NT2/D1 (cell line): ENCODE measurements at regions not wholly inside any gene's neighbourhood (a gene's known extent, or its start where the extent isn't known, plus 50 kb on each side); places are given as distances from the start of the nearest gene placed in this dataset.

Experiments
- DNase-seq: peaks from one replicate; pipeline ENCODE4 v3.0.0-alpha.2; 2011; ENCODE audit warnings: low read depth, low spot score
- H3K27me3 ChIP-seq: 2 replicates; pipeline ENCODE4 v1.6.0; 2011; ENCODE audit warnings: mild to moderate bottlenecking; ENCODE audit not compliant: insufficient read length, insufficient read depth
- H3K36me3 ChIP-seq: 2 replicates; pipeline ENCODE4 v1.6.1; 2011; ENCODE audit warnings: mild to moderate bottlenecking, low read length, mixed read lengths; ENCODE audit not compliant: insufficient read depth, insufficient read length
- H3K4me1 ChIP-seq: 2 replicates; pipeline ENCODE4 v1.5.1; 2011; ENCODE audit not compliant: insufficient read depth, insufficient read length
- H3K4me3 ChIP-seq: 2 replicates; pipeline ENCODE4 v1.5.1; 2011; ENCODE audit warnings: low read depth; ENCODE audit not compliant: insufficient read length
- H3K9ac ChIP-seq: 2 replicates; pipeline ENCODE4 v1.6.0; 2011; ENCODE audit warnings: low read depth; ENCODE audit not compliant: insufficient read length
- H3K9me3 ChIP-seq: 2 replicates; pipeline ENCODE4 v1.5.1; 2011; ENCODE audit warnings: mild to moderate bottlenecking, low read length; ENCODE audit not compliant: insufficient read depth
- SUZ12 ChIP-seq: IDR thresholded peaks from 2 replicates; pipeline ENCODE4 v1.6.1; 2011; ENCODE audit not compliant: insufficient read length, insufficient read depth; ENCODE audit errors: extremely low read depth
- YY1 ChIP-seq: IDR thresholded peaks from 2 replicates; pipeline ENCODE4 v1.6.1; 2011; ENCODE audit not compliant: insufficient read length, insufficient read depth
- ZNF274 ChIP-seq: IDR thresholded peaks from 2 replicates; pipeline ENCODE4 v1.6.1; 2011; ENCODE audit warnings: mild to moderate bottlenecking, low read depth, low read length

DNA sequence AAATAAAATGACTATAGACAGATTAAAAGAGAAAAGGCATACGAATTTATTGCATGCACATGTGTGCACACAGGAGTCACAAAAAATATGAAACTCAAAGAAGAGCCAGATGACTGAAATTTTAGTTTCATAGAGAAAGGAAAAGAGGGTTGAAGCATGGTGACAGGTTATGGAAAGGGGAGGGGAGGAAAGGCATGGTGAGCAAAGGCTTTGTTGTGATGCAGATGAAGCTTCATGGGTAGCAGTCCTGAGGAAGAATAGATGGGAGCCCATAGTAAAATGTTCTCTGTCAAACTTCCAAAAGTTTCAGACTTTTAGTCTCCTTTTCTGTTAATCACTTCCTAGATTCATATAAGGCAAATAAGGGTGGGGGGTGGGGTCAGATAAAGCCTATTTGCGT lies 612.7 kb upstream of the ATP2B1 start:
- Histone ChIP-seq H3K4me1 (no peaks in the 10 kb centered on the region), H3K9me3 (0 out of 2 replicates have a peak, but pooled peaks cover 4% of the 10 kb centered on the region), H3K27me3 (no peaks in the 10 kb centered on the region), H3K9ac (no peak overlapping the region), H3K4me3 (no peak overlapping the region), H3K36me3 (no peaks in the 10 kb centered on the region)
- peak; percentile 20 for DNase-seq
- TF ChIP-seq SUZ12, result no peak

DNA sequence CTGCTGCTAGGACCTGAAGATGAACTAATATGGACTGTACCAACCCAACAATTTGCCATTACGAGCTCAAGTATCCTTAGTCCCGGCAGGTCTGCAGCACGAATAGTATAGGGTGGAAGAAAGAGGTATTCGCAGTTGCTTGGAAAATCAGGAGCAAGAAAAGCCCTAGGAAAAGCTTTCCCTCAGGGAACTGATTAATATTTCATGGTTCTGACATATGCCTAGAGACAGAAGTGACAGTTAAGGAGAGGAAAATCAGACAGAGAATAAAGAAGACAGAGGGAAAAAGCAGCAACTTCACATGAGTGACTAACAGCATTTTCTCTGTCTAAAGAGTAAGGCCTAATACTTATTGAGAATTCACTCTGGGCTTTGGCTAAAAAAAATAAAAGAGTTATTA lies 602.9 kb upstream of the ATP2B1 start:
- H3K4me3 ChIP-seq, result no peak overlapping the region
- no peaks in the 10 kb centered on the region for H3K36me3 ChIP-seq
- no peaks in the 10 kb centered on the region for H3K9me3 ChIP-seq
- H3K4me1 ChIP-seq, result no peaks in the 10 kb centered on the region
- TF ChIP-seq YY1 (no peak), SUZ12 (no peak), ZNF274 (no peak)
- no peaks in the 10 kb centered on the region for H3K27me3 ChIP-seq
- no peak overlapping the region for H3K9ac ChIP-seq
- no peak for DNase-seq

DNA sequence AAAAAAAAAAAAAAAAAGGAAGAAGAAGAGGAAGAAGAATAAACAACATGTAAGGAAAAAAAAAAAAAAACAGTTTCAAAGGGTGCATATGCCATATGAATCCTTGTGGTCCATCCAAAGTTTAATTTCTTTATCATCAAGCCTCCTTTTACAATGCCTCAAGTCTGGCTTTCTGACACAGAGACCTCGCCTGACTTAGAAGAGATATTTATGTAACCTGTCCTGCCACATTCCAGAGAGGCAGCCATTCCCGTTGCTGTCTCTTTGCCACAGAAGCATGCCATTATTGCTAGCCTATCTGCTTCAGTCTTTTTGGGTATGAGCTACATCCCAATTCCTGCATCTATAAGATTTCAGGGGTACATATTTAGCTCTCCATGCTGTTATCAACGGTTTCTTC lies 596.7 kb upstream of the ATP2B1 start:
- H3K4me3 ChIP-seq, result no peak overlapping the region
- DNase-seq, result no peak
- H3K9me3 ChIP-seq, result no peaks in the 10 kb centered on the region
- TF ChIP-seq SUZ12 (no peak), ZNF274 (no peak), YY1 (no peak)
- H3K36me3 ChIP-seq, result no peaks in the 10 kb centered on the region
- no peaks in the 10 kb centered on the region for H3K4me1 ChIP-seq
- no peak overlapping the region for H3K9ac ChIP-seq
- no peaks in the 10 kb centered on the region for H3K27me3 ChIP-seq

DNA sequence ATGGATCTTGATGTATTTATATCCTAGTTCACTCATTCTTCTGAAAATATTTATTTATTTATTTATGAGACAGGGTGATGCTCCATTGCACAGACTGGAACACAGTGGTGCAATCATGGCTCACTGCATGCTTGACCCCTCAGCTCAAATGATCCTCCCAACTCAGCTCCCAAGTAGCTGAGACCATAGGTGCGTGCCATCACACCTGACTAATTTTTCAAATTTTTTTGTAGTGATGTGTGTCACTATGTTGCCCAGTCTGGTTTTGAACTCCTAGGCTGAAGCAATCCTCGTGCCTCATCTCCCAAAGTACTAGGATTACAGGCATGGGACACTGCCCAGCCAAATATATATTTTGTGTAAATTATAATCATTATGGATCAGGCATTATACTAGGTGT lies 595.6 kb upstream of the ATP2B1 start:
- H3K27me3 ChIP-seq, result no peaks in the 10 kb centered on the region
- H3K9ac ChIP-seq, result no peak overlapping the region
- no peak overlapping the region for H3K4me3 ChIP-seq
- DNase-seq, result no peak
- H3K9me3 ChIP-seq, result no peaks in the 10 kb centered on the region
- TF ChIP-seq SUZ12, result no peak
- TF ChIP-seq YY1, result no peak
- TF ChIP-seq ZNF274, result no peak
- H3K4me1 ChIP-seq, result no peaks in the 10 kb centered on the region
- no peaks in the 10 kb centered on the region for H3K36me3 ChIP-seq

DNA sequence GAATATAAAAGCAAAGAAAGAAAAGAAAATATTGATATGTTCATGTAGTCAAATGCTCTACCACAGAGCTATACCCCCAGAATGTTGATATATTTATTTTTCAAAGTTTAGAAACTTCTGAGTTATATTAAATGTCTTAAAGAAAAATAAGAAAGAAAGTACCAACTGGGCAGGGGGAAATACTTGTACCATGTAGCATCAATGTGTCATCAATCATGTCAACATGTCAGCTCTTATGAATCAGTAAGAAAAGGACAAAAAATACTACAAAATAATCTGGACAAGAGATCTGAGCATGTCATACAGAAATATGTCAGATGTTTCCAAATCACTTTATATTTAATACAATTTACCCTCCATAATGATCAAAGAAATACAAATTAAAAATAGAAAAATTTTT lies 595.1 kb upstream of the ATP2B1 start:
- Histone ChIP-seq H3K4me1 (no peaks in the 10 kb centered on the region), H3K9ac (no peak overlapping the region), H3K9me3 (no peaks in the 10 kb centered on the region), H3K36me3 (no peaks in the 10 kb centered on the region), H3K4me3 (no peak overlapping the region), H3K27me3 (no peaks in the 10 kb centered on the region)
- no peak for TF ChIP-seq SUZ12
- no peak for TF ChIP-seq ZNF274
- no peak for TF ChIP-seq YY1
- DNase-seq, result no peak

DNA sequence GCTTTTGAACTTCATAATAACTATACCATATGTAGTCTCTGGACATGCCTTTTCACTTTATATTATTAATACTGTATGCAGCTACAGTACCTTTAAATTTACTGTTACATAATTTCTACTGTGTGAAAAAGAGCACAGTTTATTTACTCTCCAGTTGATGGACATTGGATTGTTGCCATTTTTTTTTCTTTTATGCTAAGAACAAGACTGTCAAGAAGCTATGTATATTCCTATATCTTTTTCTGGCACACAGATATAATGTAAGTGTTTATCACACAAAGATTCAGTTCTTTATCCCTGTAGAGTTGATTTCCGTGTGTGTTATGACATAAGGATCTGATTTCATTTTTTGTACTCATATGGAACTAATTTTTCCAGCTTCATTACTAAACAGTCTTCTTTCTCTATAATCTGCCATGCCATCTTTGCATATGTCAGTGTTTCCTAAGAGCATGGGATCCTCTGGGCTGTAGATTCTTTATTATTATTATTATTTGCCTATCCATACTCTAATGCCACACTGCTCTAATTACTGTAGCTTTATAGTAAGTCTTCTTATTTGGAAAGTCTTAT lies 593.0 kb upstream of the ATP2B1 start:
- DNase-seq, result no peak
- no peaks in the 10 kb centered on the region for H3K36me3 ChIP-seq
- no peaks in the 10 kb centered on the region for H3K4me1 ChIP-seq
- no peak for TF ChIP-seq YY1
- TF ChIP-seq SUZ12, result no peak
- TF ChIP-seq ZNF274, result no peak
- H3K9ac ChIP-seq, result no peak overlapping the region
- H3K9me3 ChIP-seq, result no peaks in the 10 kb centered on the region
- no peaks in the 10 kb centered on the region for H3K27me3 ChIP-seq
- no peak overlapping the region for H3K4me3 ChIP-seq

DNA sequence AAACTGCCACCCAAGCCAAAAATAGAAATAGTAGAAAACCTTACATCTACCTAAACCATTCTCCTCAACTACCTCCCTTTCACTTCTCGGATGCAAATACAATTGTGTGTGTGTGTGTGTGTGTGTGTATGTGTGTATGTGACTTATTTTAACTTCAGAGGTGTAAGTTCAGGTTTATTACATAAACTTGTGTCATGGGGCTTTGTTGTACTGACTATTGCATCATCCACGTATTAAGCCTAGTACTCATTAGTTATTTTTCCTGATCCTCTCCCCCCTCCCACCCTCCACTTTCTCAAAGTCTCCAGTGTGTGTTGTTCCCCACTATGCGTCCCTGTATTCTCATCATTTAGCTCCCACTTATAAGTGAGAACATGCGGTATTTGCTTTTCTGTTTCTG lies 592.5 kb upstream of the ATP2B1 start:
- no peak for DNase-seq
- no peaks in the 10 kb centered on the region for H3K36me3 ChIP-seq
- no peaks in the 10 kb centered on the region for H3K27me3 ChIP-seq
- H3K4me1 ChIP-seq, result no peaks in the 10 kb centered on the region
- no peaks in the 10 kb centered on the region for H3K9me3 ChIP-seq
- no peak for TF ChIP-seq SUZ12
- no peak for TF ChIP-seq YY1
- TF ChIP-seq ZNF274, result no peak
- H3K9ac ChIP-seq, result no peak overlapping the region
- no peak overlapping the region for H3K4me3 ChIP-seq

DNA sequence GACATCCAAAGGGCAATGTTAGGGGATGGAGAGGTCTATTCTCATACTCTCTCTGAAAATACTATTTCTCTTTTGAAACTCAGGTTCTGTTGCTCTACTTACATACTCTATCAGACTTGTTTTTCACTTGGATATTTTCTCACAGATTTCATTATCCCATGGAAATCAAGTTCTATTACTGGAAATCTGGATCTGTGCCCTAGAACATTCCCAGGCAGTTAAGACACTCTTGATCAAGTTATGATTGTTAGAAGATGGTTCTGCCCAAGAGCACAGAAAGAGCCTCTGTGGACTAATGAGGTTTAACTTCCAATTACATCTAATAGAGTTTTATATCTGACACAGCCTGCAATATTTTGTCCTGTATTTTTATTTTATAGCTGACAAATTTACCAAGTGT lies 591.0 kb upstream of the ATP2B1 start:
- Histone ChIP-seq H3K36me3 (no peaks in the 10 kb centered on the region), H3K27me3 (no peaks in the 10 kb centered on the region), H3K9ac (no peak overlapping the region), H3K4me1 (no peaks in the 10 kb centered on the region), H3K4me3 (no peak overlapping the region), H3K9me3 (no peaks in the 10 kb centered on the region)
- DNase-seq, result no peak
- no peak for TF ChIP-seq ZNF274
- TF ChIP-seq SUZ12, result no peak
- TF ChIP-seq YY1, result no peak
